ELR (cell line): ENCODE measurements at regions not wholly inside any gene's neighbourhood (a gene's known extent, or its start where the extent isn't known, plus 50 kb on each side); places are given as distances from the start of the nearest gene placed in this dataset.
"Not testable (repeated sequence)": the region's sequence is repeated elsewhere in the genome, so short reads cannot be mapped to it uniquely, and the experiment has no call there.

Experiments used
- DNase-seq: peaks from one replicate; pipeline ENCODE4 v3.0.0-alpha.2; 2015; ENCODE audit warnings: low read depth

DNA sequence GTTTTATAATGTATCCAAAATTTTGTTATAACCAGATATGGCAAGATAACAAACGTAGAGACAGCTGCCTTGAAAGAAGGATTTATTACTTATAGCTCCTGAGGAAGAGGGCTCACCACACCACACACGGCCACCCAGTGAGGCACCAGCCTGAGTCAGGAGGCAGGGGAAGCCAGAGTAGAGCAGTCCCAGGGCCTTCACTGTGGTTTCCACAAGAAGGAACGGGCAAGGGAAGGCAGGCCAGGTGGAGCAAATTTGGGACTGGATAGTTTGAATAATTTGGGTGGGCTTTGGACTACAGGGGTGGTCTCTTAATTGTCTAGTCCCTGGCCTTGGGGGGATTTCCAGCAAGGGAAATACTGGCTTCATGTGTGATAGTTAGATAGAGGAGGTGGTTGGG, 72.5 kb downstream of the RRAGC start:
- DNase-seq, result no peak

- DNase-seq, result no peak
Measured at GRCh38 chr1:38786040-38786436, 73.5 kb downstream of the RRAGC start.

DNA sequence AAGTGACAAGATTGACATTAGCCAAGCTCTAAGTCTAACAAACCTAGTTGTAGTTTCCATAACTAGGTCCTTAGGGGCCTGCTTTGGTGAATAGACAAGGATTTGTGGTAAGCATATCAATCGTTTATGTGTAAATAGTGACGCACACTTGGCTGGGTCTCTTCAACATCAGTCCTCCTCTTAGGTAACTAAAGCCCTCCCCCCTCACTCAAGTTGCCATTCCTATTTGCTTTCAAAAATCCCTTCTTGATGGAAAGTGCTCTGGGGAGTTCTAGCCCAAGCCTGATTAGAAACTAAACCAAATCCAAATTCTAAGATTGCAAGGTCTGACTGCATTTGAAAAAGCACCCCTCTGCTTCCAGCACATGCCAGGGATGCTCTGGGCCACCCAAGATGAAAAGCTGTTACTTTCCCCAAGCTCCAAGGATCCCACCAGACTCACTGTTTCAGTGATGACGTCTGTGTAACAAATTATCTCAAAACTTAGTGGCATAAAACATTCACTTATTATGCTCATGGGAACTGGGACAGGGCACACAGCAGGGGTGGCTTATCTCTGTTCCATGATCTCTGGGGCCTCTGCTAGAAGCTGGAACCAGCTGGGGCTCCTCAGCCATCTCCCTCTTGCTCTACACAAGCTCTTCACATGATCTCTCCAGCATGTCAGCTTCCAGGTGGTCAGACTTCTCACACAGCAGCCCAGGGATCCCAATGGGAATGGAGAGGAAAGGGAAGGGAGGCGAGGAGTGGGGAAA, 74.1 kb downstream of the RRAGC start:
- DNase-seq, result no peak

- DNase-seq, result no peak
Measured at GRCh38 chr1:38784452-38785284, 74.9 kb downstream of the RRAGC start.

- DNase-seq, result no peak
Measured at GRCh38 chr1:38783640-38784229, 75.8 kb downstream of the RRAGC start.

- DNase-seq, result no peak
Measured at GRCh38 chr1:38781872-38782617, 77.5 kb downstream of the RRAGC start.

DNA sequence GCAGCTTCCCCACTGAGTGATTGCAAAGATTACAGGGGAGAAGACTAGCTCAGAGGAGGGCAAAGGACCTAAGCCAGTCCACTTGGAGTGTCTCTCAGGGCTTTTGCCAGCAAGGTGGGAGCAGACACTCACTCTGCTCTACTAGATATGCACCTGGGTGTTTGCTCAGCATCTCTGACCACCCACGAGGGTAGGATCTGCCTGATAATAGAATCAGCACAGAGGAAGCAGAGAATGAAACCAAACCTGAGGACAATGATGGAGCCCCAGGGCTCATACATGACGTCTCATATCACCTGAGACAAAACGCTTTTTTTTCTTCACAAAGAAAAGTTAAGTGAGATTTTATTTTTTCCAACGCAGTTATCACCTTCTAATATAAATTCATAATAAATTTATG, 79.4 kb downstream of the RRAGC start:
- DNase-seq, result no peak

DNA sequence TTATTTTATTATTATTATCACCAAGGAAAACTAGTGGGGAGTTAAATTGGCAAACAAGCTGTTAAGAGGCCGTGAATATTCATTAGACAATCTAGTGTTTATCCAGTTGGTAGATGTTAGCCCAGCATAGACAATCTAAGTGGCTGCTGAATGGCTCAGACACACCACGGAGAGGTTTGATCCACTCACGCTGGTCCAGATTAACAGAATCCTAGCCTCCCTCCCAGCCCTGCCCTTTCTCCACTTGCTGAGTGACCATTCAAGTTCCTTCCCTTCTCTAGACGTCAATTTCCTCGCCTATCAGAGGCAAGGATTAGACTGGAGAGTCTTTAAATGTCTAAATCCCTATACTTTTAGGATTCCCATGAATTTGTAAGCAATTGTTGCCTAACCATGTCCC, 80.1 kb downstream of the RRAGC start:
- DNase-seq, result no peak

DNA sequence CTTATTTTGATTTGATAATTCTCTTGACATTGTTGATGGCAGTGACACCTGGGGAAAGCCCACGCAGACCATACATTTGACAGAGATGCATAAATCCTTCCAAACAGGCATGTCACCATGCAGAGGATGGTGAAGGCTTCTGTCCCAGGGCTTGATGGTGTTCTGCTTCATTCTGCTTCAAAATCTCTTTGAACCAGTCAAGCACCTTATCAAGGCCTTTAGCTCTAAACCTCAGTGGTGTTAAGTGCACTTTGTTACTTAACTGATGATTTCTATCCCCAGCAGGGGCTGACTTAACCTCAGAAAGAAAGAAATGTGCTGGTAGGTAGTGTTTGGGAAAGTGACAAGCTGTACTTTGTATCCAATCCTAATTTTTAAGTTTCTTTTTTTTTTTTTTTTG, 81.1 kb downstream of the RRAGC start:
- no peak for DNase-seq

GRCh38 chr1:38778051-38778450, 81.5 kb downstream of the RRAGC start:
- no peak for DNase-seq

- DNase-seq, result no peak
Measured at GRCh38 chr1:38777464-38777957, 82.1 kb downstream of the RRAGC start.

DNA sequence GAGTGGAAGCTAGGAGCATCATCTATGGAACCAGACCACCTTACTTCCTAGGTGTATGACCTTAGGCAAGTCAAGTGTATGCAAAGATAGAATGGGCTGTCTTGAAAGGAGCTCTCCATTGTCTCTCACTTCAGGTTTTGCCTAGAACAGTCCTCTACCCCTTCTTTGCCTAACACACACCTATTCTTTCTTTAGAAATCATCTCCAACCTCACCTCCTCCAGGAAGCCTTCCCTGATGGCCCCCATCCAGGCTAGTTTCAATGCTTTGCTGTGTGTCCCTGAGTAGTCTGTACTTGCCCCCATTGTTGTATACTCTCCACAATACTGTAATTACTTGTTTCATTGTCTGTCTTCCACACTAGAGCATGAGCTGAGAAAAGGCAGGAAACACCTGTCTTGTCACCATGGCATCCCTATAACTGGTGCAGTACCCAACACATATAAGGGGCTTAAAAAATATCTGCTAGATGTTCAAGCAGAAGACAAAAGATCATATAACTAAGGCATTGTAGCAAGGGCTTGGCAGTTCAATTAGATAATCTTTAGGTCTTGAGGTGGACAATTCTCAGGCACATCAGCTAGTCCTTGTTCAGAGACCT, 83.0 kb downstream of the RRAGC start:
- no peak for DNase-seq

GRCh38 chr1:38775175-38775845, 84.3 kb downstream of the RRAGC start:
- DNase-seq, result no peak

DNA sequence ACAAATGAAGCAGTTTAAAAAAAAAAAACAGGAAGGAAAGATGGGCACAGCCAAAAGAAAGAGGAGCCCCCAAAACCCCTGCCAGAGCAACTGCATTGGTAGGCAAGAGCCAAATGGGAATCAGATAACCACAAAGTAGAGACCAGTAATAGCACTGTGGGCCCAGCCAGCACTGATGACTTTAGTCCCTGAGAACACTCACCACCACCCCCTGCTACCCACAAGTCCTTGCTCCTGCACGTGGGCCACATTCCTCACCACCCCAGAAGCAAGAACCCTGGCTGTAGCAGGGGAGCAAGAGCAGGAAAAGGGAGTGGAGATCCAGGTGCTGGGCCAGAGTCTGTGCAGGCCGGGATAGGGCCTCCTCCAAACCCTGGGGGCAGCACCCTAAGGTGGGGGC, 86.1 kb downstream of the RRAGC start:
- no peak for DNase-seq

GRCh38 chr1:38772953-38773352, 86.6 kb downstream of the RRAGC start:
- no peak for DNase-seq

DNA sequence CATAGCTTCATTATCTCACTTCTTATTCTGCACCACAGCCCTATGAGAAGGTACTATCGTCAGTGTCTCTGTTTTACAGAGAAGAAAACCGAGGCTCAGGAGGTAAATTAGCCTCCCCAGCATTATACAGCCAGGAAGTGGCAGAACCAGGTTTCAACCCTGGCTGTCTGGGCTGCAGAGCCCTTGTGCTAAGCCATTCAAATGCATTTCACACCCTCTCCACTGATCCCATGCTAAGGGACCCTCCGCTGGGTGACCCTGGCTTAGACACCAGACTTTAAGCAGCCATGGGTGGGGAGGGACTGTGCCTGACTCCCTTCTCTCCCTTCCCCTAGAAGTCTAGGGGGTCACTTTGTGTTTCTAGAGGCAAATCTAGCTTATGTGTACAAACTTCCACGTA, 87.5 kb downstream of the RRAGC start:
- no peak for DNase-seq

DNA sequence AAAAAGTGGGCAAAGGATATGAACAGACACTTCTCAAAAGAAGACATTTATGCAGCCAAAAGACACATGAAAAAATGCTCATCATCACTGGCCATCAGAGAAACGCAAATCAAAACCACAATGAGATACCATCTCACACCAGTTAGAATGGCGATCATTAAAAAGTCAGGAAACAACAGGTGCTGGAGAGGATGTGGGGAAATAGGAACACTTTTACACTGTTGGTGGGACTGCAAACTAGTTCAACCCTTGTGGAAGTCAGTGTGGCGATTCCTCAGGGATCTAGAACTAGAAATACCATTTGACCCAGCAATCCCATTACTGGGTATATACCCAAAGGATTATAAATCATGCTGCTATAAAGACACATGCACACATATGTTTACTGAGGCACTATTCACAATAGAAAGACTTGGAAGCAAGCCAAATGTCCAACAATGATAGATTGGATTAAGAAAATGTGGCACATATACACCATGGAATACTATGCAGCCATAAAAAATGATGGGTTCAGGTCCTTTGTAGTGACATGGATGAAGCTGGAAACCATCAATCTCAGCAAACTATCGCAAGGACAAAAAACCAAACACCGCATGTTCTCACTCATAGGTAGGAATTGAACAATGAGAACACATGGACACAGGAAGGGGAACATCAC, 88.9 kb downstream of the RRAGC start:
- not testable (repeated sequence) for DNase-seq

GRCh38 chr1:38766125-38766524, 93.4 kb downstream of the RRAGC start:
- no peak for DNase-seq

GRCh38 chr1:38763121-38763520, 96.5 kb downstream of the RRAGC start:
- DNase-seq, result no peak

- DNase-seq, result no peak
Measured at GRCh38 chr1:38760562-38760961, 99.0 kb downstream of the RRAGC start.

DNA sequence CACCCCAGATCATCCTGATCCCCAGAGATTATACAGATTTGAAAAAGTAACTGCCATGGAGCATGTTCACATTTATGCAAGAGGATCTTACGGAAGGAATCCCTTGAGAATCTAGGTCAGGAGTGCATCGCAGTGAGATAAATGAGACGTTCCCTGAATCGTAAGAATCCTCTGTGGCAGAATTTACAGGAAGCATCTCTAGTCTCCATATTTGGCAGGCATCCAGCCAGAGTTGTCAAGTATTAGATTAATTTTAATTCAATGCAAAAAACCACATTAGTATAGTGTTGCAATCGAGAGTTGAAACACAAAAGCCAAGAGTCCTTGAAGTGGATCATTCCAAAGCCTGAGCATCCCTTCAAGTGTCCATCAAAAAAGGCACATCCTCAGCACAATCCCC, 100.8 kb downstream of the RRAGC start:
- DNase-seq, result no peak
